GM19239 (cell line): ENCODE measurements at regions not wholly inside any gene's neighbourhood (a gene's known extent, or its start where the extent isn't known, plus 50 kb on each side); places are given as distances from the start of the nearest gene placed in this dataset.

Source experiments
- DNase-seq: peaks from one replicate; pipeline ENCODE4 v3.0.0; 2011; ENCODE audit warnings: low spot score; ENCODE audit not compliant: insufficient read length
- FAIRE-seq: peaks from 2 replicates; lab custom pipeline; 2011; peaks lifted over from hg19 to GRCh38; lab: Jason Lieb, UNC

GRCh38 chr5:40089269-40089668 lies 590.4 kb upstream of the PTGER4 start:
- DNase-seq, result no peak
- no peak for FAIRE-seq

DNA sequence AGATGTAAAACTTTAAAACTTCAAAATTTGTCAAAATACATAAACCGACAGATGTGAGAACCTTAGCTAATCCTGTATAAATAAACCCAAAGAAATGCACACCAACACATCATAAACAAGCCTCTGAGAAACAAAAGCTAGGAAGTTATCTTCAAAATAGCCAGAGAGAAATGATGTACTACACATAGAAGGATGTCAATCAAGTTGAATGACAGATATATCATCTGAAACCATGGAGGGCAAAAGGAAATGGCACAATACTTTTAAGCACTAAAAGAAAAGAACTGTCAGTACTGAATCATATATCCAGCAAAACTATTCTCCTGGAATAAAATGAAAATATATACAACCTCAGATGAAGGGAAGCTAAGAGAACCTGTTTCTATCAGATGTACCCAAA lies 595.1 kb upstream of the PTGER4 start:
- no peak for FAIRE-seq
- no peak for DNase-seq

- DNase-seq (no peak), FAIRE-seq (no peak)
Measured at GRCh38 chr5:40082313-40082712, 597.4 kb upstream of the PTGER4 start.

GRCh38 chr5:40080191-40080590 lies 599.5 kb upstream of the PTGER4 start:
- DNase-seq (no peak), FAIRE-seq (no peak)

DNA sequence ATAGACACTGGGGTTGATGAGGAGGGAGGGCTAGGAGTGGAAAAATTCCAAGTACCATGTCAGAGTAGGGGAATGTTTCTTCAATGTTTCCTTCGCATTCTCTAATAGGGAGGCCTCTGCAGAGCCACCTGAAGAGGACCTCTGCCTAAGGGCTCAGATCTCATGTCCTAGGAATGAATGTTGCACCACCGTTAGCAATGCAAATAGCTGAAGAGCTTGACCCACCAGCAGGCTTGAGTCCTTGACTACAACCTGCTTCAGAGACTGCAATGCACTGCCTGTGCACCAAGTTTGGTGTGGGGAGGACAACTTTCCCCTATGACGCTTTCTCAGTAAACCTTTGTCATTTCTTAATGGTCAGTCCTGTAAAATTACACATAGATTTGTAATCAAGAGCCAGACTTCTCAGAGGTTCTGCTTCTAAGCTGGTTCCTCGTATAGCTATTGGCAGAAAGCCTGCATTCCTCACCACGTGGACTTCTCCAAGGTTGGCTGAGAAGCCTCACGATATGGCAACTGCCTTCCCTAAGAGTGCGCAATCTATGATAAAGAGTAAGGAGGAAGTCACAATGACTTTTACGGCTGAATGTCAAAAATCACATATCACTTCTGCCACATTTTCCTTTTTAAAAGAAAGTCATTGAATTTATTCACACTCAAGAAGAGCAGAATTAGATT lies 600.7 kb upstream of the PTGER4 start:
- DNase-seq (no peak), FAIRE-seq (no peak)

DNA sequence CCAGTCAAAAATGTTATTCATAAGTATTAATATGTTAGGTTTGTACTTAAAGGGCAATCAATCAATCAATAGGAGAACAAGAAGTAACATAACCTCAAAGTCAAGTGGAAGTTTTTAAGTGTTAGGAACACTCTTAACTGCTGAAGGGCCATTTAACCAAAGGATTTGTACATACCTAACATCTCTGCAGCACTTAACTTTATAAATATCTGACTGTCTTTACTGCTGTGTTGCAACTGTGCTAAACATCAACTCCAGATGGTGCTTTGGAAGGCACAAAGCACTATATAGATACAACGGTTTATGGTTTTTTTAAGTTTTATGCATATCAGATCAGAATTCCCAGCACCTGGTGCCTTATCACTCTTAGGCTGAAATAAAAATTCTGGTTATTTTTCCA lies 604.9 kb upstream of the PTGER4 start:
- DNase-seq (no peak), FAIRE-seq (no peak)

DNA sequence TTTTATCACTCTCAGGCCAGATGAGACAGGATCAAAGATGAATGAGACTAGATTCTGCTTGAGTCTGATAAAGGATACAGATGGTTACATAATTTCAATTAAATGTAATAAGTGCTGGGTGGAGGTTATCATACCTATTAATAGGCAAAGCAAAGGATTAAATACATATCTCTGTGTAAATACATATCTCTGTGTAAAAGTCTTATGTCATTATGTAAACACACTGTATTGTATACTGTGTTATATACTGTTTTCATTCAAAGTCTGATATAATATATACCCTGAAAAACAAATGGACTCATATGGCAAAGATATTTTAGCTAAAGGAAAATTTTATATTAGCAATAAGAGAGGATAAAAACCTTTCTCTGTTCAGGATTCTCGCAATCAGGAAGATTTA lies 605.8 kb upstream of the PTGER4 start:
- DNase-seq (no peak), FAIRE-seq (no peak)

DNA sequence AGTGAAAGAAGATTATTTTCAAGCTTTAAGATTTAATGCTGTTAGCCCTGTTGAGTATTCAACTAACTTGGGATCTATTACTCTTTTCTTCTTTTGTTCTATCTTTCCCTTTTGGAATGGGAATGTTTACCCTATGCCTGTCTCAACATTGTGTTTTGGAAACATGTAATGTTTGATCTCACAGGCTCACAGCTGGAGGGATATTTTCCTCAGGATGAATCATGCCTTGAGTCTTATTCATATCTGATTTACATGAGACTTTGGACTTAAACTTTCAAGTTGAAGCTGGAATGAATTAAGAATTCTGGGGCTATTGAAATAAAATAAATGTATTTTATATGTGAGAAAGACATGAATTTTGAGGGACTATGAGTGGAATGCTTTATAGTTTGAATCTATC lies 607.8 kb upstream of the PTGER4 start:
- DNase-seq (no peak), FAIRE-seq (no peak)

DNA sequence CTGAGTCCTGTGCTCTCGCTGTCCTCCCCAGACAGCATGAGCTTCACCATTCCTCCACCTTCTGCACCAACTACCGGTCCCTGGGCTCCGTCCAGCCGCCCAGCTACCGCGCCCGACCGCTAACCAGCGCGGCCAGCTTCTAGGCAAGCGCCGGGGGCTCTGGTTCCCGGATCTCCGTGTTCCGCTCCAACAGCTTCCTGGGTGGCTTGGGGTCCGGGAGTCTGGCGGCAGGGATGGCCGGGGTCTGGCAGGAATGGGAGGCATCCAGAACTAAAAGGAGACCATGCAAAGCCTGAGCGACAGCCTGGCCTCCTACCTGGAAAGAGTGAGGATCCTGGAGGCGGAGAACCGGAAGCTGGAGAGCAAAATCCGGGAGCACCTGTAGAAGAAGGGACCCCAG lies 613.1 kb upstream of the PTGER4 start:
- FAIRE-seq, result no peak
- DNase-seq, result no peak

DNA sequence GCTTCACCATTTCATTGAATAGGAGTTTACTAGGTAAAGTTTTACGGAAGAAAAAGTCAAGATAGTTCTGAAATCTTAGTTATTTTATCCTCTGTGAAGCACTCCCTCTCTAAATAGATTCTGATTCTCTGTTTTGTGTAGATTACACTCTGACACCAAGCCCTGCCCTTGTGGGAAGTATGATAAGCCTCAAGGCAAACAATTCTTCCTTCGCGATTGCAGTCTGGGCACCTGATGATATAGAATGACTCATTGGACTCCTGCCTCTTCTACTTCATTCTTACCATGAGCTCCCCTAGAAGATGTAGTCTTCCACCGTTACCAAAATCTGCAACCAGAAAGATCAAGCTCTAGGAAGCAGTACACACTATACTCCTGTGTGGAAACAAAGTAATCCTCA lies 626.9 kb upstream of the PTGER4 start:
- DNase-seq, result no peak
- no peak for FAIRE-seq

GRCh38 chr5:40046792-40047191 lies 622.0 kb upstream of the DAB2 start:
- FAIRE-seq, result no peak
- no peak for DNase-seq

DNA sequence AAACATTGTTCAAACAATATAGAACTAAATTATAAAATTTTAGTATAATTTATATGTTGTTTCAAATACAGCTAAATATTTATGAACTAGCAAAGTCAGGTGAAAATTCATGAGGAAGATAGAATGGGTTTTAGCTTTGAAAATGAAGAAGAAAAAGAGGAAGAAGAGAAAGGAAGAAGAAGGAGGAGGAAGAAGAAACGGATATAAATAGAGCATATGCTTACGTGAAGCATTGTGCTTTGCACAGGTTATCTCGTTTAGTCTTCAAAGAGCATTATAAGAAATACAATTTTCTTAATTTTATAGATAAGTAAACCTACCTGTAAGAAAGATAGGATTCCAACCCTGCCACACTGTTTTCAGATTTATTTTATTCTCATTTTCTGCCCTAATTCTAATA lies 620.6 kb upstream of the DAB2 start:
- DNase-seq (no peak), FAIRE-seq (no peak)

- FAIRE-seq (no peak), DNase-seq (no peak)
Measured at GRCh38 chr5:40043916-40044315, 619.1 kb upstream of the DAB2 start.

- FAIRE-seq (no peak), DNase-seq (no peak)
Measured at GRCh38 chr5:40041452-40041851, 616.7 kb upstream of the DAB2 start.

- DNase-seq (no peak), FAIRE-seq (no peak)
Measured at GRCh38 chr5:40037713-40038112, 612.9 kb upstream of the DAB2 start.

DNA sequence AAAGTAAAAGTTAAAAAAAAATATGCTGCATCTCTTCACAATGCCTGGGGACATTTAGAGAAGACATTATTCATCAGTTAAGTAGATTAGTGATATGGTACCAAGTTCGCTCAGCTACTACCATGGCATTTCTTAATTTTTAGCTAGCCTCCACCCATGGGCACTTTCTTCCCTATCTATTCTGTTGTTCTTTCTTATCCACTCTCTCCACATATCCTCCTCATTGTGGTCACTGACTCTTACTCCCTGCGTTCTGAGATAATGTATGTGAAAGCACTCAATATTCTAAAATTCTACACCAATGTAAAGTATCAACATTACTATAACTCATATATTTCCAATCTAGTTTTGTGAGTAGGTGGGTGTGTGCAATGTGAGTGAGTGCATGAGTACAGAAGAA lies 609.7 kb upstream of the DAB2 start:
- FAIRE-seq (no peak), DNase-seq (no peak)

GRCh38 chr5:40033411-40033810 lies 608.6 kb upstream of the DAB2 start:
- no peak for FAIRE-seq
- no peak for DNase-seq

DNA sequence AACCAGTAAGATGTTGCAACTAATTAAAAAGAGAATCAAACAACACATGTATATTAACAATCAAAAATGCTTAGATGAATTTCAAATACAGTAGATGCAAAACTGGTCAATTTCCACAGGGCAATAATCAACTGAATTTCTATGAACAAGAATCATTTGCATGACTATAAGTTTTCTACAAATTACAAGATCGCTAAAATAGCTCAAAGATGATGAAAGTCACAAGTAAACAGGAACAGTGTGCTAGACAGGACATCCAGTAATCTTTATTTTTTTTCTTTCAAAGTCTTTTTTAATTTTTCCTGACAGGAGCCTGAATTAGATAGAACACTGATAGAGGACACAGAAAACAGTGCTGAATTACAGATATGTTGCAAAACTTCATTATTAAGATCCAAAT lies 608.2 kb upstream of the DAB2 start:
- DNase-seq, result no peak
- no peak for FAIRE-seq

DNA sequence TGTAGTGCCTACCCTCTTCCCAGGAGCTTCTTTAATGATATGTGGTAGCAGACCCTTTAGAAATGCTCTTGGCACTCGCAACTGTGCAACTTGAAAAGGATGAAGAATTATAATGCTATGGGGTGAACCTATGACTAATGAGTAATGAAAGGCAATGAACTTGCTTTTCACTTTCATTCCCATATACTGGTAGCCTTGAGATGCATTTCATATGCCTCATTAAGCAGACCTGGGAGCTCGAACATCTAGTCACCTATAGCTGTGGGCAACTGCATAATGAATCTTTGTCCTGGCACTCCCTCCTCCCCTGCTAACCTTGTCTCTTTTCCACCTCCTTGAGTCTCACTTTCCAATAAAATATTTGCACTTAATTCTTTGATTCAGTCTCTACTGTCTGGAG lies 605.9 kb upstream of the DAB2 start:
- FAIRE-seq (no peak), DNase-seq (no peak)

DNA sequence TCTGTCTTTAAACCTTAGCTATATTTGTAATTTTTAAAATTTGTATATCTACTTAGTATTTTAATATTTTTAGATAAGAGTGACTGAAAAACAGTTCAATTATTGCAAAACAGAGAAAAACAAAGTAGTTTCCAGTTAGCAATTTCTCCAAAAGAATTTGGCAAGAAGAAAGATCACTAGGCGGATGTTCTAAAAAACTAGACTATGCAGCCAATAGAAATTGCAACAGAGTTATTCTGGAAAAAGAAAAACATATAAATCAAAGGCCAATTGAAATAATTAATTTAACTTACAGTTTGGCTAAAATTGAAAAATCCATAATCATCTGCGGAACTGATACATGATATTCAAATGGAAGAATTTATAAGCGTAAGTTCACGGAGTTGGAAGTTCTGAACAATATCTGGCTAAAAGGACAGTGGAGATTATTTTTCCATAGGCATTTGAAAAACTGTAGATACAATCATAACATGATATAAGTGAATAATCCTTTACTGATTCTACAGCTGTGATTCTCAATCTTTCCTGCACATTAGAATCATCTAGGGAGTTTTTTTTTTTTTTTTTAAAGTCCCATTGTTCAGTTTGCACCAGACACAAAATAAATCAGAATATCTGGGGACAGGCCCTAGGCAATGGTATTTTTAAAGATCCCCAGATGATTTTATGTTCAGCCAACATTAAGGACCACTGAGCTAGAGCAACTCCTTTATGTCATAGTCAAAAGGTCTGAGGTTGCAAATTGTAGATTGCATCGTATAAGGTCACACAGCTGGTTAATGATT lies 605.1 kb upstream of the DAB2 start:
- FAIRE-seq (no peak), DNase-seq (no peak)

- FAIRE-seq (no peak), DNase-seq (no peak)
Measured at GRCh38 chr5:40027400-40027799, 602.6 kb upstream of the DAB2 start.

DNA sequence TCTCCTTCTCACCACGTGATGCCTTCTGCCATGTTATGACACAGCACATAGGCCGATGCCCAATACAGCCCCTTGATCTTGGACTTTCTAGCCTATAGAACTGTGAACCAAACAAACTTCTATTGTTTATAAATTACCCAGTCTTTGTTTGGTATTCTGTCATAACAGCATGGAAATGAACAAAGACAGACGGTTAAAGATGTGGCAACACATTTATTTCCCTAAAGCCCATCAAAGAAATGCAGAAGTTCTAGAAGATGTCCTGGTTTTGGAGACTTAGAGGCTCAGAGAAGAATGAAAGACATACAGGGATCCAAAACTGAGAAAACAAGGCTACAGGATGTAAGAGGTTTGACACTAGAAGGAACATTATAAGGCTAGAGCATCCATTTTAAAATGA lies 600.8 kb upstream of the DAB2 start:
- DNase-seq (no peak), FAIRE-seq (no peak)
